Cardiac muscle cell (in vitro differentiated cells and primary cell): ENCODE measurements at regions not wholly inside any gene's neighbourhood (a gene's known extent, or its start where the extent isn't known, plus 50 kb on each side); places are given as distances from the start of the nearest gene placed in this dataset.

Experiments used
- DNase-seq, 2 donors: peaks; one replicate each; pipeline versions ENCODE4 v3.0.0 to v3.0.0-alpha.2; 2010 to 2017; ENCODE audit warnings: low read depth in 1 of 2, low spot score in 1 of 2
- H3K27ac ChIP-seq: fragments of 200-600 bp; sonication (generic); 2 replicates; pipeline ENCODE4 v1.5.1; 2016
- H3K27me3 ChIP-seq: fragments of 200-600 bp; sonication (generic); 2 replicates; pipeline ENCODE4 v1.6.0; 2016; ENCODE audit warnings: control low read depth
- H3K36me3 ChIP-seq: fragments of 200-600 bp; sonication (generic); 2 replicates; pipeline ENCODE4 v1.5.1; 2016; ENCODE audit warnings: control low read depth
- H3K4me1 ChIP-seq: fragments of 200-600 bp; sonication (generic); 2 replicates; pipeline ENCODE4 v1.8.1; 2017; ENCODE audit warnings: low read depth, mild to moderate bottlenecking, mixed run types
- H3K4me3 ChIP-seq: fragments of 200-600 bp; sonication (generic); 2 replicates; pipeline ENCODE4 v1.5.1; 2016; ENCODE audit warnings: mild to moderate bottlenecking
- H3K9me3 ChIP-seq: fragments of 200-600 bp; sonication (generic); 2 replicates; pipeline ENCODE4 v1.5.1; 2017; ENCODE audit warnings: low read depth, mild to moderate bottlenecking, control low read depth
- TF ChIP-seq, protein P1 (sequence below): IDR thresholded peaks from 2 replicates; pipeline ENCODE4 v1.5.1; 2012; ENCODE audit warnings: low read depth, mild to moderate bottlenecking, low read length

- TF ChIP-seq, protein P1, sequence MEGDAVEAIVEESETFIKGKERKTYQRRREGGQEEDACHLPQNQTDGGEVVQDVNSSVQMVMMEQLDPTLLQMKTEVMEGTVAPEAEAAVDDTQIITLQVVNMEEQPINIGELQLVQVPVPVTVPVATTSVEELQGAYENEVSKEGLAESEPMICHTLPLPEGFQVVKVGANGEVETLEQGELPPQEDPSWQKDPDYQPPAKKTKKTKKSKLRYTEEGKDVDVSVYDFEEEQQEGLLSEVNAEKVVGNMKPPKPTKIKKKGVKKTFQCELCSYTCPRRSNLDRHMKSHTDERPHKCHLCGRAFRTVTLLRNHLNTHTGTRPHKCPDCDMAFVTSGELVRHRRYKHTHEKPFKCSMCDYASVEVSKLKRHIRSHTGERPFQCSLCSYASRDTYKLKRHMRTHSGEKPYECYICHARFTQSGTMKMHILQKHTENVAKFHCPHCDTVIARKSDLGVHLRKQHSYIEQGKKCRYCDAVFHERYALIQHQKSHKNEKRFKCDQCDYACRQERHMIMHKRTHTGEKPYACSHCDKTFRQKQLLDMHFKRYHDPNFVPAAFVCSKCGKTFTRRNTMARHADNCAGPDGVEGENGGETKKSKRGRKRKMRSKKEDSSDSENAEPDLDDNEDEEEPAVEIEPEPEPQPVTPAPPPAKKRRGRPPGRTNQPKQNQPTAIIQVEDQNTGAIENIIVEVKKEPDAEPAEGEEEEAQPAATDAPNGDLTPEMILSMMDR = no peak
- H3K36me3 ChIP-seq = no peaks in the 10 kb centered on the region
- DNase-seq = no peak
- no peak overlapping the region for H3K4me3 ChIP-seq
- peaks cover 14% of the 10 kb centered on the region for H3K4me1 ChIP-seq
- no peak overlapping the region for H3K27ac ChIP-seq
- no peaks in the 10 kb centered on the region for H3K9me3 ChIP-seq
- H3K27me3 ChIP-seq = no peaks in the 10 kb centered on the region
Observed at GRCh38 chr6:134684423-134684795, 265.5 kb downstream of the ALDH8A1 start.

DNA sequence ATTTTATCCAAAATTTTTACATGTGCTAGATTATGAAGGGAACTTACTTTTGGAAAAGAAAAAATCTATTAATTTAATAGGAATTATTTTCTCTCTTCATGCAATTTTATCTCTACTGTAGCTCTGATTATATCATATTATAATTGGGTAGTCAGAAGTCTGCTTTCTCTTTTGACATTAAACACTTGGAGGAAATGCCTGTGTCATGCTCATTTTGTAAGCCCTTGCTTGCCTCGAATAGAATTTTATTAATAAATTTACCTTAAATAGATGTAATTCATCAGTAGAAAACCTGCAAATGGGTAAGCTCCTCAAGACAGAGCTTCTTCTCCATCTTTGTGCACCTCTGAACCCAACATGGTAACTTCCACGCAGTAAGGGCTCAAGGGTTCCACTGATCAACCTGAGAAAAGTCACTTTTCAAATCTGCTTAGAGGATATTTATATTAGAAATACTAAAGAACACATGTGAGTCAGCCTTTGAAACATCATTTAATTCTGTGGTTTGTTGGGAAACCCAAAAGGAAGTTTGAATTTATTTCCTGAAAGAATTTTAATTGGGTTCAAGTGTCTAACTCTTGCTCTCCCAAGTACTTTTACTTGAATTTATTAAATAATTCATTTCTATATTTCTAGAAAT is 266.0 kb downstream of the ALDH8A1 start:
- no peaks in the 10 kb centered on the region for H3K36me3 ChIP-seq
- no peak overlapping the region for H3K27ac ChIP-seq
- peaks cover 9% of the 10 kb centered on the region for H3K4me1 ChIP-seq
- peak in 1 of 2 donors; percentile 40 for DNase-seq
- H3K4me3 ChIP-seq = no peak overlapping the region
- H3K27me3 ChIP-seq = no peaks in the 10 kb centered on the region
- no peaks in the 10 kb centered on the region for H3K9me3 ChIP-seq
- TF ChIP-seq, protein P1 = no peak

GRCh38 chr6:134680433-134680832 is 269.5 kb downstream of the ALDH8A1 start:
- TF ChIP-seq, protein P1 = no peak
- no peaks in the 10 kb centered on the region for H3K9me3 ChIP-seq
- no peaks in the 10 kb centered on the region for H3K4me1 ChIP-seq
- DNase-seq = no peak
- H3K27ac ChIP-seq = no peak overlapping the region
- no peak overlapping the region for H3K4me3 ChIP-seq
- no peaks in the 10 kb centered on the region for H3K36me3 ChIP-seq
- no peaks in the 10 kb centered on the region for H3K27me3 ChIP-seq

GRCh38 chr6:134680021-134680420 is 269.9 kb downstream of the ALDH8A1 start:
- TF ChIP-seq, protein P1 = no peak
- no peak overlapping the region for H3K27ac ChIP-seq
- no peaks in the 10 kb centered on the region for H3K4me1 ChIP-seq
- no peak overlapping the region for H3K4me3 ChIP-seq
- H3K36me3 ChIP-seq = no peaks in the 10 kb centered on the region
- no peak for DNase-seq
- H3K27me3 ChIP-seq = no peaks in the 10 kb centered on the region
- no peaks in the 10 kb centered on the region for H3K9me3 ChIP-seq

DNA sequence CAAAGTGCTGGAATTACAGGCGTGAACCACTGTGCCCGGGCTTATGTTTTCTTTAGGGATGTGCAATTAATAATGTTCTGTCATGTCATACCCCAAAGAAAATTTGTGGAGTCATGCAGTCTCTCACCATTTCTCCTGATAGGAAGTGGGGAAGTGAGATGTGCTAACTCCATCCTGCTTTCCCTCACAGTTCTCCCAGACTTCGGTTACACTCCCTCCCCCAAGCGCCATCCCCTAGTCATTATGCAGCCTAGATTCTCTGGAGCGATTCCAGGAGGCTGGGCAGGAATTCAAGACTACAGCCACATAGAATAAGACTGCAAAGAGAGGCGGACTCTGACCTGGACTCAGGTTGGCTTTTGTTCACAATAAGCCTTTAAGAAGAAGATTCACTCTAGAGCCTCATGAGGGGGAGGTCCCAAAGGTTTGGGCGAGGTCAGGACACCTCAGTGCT is 271.4 kb downstream of the ALDH8A1 start:
- Histone ChIP-seq H3K9me3 (no peaks in the 10 kb centered on the region), H3K36me3 (no peaks in the 10 kb centered on the region), H3K4me1 (no peaks in the 10 kb centered on the region), H3K27me3 (no peaks in the 10 kb centered on the region), H3K4me3 (no peak overlapping the region), H3K27ac (no peak overlapping the region)
- TF ChIP-seq, protein P1 = no peak
- DNase-seq = peak in 1 of 2 donors; percentile 95
